ENCODE measurements at regions not wholly inside any gene's neighbourhood (a gene's known extent, or its start where the extent isn't known, plus 50 kb on each side); places are given as distances from the start of the nearest gene placed in this dataset.

DNA sequence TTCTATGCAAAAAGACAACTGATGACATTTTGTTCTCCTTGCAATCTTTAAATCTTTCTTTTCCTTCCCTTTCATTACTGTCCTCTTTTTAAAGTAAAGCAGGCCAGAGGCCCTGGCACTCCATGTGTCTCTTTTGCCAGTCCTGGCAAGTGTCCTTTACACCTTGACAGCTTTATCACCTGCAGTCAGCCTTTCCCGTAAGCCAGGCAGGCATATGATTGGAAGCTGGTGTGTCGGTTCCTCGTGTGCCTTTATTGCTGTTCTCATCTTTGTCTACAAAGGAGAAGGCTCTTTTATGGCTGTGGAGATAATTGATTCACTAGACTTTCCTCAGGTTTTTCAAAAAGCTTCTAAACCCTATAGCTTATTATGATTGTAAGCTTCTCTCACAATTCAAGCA is 162.3 kb upstream of the FBXL4 start:
- TF ChIP-seq, protein P1, sequence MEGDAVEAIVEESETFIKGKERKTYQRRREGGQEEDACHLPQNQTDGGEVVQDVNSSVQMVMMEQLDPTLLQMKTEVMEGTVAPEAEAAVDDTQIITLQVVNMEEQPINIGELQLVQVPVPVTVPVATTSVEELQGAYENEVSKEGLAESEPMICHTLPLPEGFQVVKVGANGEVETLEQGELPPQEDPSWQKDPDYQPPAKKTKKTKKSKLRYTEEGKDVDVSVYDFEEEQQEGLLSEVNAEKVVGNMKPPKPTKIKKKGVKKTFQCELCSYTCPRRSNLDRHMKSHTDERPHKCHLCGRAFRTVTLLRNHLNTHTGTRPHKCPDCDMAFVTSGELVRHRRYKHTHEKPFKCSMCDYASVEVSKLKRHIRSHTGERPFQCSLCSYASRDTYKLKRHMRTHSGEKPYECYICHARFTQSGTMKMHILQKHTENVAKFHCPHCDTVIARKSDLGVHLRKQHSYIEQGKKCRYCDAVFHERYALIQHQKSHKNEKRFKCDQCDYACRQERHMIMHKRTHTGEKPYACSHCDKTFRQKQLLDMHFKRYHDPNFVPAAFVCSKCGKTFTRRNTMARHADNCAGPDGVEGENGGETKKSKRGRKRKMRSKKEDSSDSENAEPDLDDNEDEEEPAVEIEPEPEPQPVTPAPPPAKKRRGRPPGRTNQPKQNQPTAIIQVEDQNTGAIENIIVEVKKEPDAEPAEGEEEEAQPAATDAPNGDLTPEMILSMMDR (IDR thresholded peaks at IDR 0.05 in 2 of 3, conservative IDR thresholded peaks at IDR 0.05 in 1 of 3; ENCODE audit: borderline replicate concordance in 1 of 3, insufficient read depth in 1 of 3, low read depth in 2 of 3, low read length in 2 of 3) = no peak
- TF ChIP-seq ZNF274 (IDR thresholded peaks at IDR 0.05; ENCODE audit: low read depth, low read length) (no peak), POLR2A (IDR thresholded peaks at IDR 0.05; ENCODE audit: borderline replicate concordance, extremely low read depth, insufficient read depth, insufficient read length) (no peak), POLR2AphosphoS5 (IDR thresholded peaks at IDR 0.05; ENCODE audit: low read depth, low read length) (no peak), ZFX (IDR thresholded peaks at IDR 0.05) (no peak), TCF7L2 (IDR thresholded peaks at IDR 0.05; ENCODE audit: borderline replicate concordance, extremely low read depth, insufficient read depth, insufficient read length) (no peak), SP1 (IDR thresholded peaks at IDR 0.05; ENCODE audit: low read depth) (no peak), EZH2 (IDR thresholded peaks at IDR 0.05) (no peak), CEBPB (IDR thresholded peaks at IDR 0.05; ENCODE audit: low read depth) (no peak)

Data from HCT116 (cell line).